GM19467 (cell line): ENCODE measurements at regions not wholly inside any gene's neighbourhood (a gene's known extent, or its start where the extent isn't known, plus 50 kb on each side); places are given as distances from the start of the nearest gene placed in this dataset.

Experiments used
- ATAC-seq: cut with Tn5 transposase; IDR thresholded peaks from one replicate; pipeline ENCODE4 v1.9.1; 2021; ENCODE audit warnings: mild to moderate bottlenecking, moderate library complexity; ENCODE audit not compliant: unreplicated experiment

DNA sequence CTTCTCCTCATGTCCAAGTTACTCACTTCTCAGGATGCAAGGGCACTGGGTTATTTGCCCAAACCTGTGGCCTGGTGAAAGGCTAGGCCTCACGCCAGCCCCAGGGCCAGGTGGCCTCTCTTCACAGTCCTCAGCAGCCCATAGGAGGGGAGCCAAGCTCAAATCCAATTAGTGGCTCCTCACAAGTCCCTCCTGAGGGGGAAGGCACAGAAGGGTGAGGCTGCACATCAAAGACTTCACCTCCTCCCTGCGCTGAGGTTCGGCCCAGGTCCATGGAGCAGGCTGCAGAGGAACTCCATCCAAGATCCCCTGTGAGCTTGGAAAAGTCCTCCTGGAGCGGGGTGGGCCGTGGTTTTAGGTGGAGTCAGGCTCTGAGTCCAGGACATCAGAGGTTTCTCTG lies 320.0 kb downstream of the FOXL1 start:
- no peak for ATAC-seq

DNA sequence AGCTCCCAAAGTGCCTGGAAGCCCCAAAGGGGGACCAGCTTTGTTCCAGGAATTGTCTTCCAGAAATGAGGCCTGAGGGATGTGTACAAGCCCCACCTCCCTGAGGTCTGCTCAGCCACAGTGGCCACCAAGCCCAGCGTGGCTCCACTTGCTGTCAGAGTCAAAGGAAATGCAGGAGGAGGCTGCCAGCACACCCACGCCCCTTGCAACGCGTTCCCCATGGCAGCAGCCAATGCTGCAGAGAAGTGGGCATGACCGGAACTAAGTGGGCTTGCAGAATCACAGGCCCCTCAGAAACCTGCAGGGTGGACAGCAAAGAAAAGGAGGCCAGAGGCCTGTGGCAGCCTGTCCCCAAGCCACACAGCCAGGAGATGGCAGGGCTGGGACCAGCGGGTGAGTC lies 320.8 kb downstream of the FOXL1 start:
- no peak for ATAC-seq

DNA sequence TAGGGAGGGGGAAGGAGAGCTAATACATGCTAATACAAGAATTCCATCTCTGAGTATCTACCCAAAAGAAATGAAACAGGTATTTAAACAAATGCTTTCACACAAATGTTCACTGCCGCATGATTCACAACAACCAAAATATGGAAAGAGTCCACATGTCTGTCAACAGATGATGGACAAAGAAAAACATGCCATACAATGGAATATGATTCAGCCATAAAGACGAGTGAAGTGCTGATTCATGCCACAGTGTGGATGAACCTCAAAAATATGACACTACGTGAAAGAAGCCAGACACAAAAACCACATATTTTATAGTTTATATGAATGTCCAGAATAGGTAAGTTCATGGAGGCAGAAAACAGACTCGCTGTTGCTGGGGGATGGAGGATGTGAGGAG lies 321.4 kb downstream of the FOXL1 start:
- no peak for ATAC-seq

DNA sequence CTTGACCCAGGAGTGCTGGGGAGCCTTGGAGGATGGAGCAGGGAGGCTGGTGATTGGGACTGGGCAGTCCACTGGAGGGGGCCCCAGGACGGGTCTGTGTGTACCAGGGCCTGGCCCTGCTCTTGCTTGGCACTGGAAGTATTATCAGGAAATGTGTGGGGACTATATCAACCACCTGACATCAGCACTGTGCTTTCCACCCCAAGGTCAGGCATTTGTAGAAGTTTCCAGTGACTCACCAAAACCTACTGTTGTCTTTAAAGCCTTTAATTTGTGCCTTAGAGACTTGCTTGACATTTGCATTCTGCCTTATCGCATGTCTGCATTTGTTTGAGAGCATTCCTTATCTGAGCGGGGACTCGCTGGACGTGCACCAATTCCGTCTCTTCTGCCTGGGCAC lies 323.1 kb downstream of the FOXL1 start:
- ATAC-seq: no peak

DNA sequence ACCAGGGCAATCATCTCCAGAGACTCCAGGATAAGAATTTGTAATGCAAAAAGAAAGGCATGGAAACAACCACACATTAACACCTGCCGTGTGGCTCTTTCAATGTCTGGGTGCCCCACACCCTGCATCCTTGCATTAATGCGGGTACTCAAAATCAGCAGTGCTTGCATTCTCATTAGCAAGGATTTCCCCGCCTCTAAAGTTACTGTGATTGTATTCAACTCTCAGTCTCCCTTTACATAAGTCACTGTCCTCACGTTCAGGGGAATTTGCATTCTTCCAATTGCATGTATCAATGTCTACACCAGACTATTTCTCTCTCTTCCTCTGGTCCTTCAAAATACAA lies 324.3 kb downstream of the FOXL1 start:
- ATAC-seq: no peak

DNA sequence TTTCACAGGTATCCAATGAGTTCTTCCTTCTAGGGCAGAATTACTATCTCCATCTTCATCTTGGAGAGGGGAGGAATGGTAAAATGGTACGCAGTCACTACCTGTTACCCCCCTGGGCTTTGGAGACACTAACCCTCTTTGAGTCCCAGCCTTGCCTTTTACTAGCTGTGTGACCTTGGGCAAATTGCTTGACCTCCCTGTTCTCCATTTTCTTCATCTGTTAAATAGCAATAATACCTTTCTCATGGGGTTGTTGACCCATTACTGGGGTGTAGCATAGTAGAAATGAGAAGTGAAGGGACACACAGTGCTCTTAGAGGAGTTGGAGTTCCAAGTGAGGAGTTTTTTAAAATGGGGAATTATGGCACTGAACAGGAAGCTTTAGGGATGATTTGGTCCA lies 324.7 kb downstream of the FOXL1 start:
- no peak for ATAC-seq

DNA sequence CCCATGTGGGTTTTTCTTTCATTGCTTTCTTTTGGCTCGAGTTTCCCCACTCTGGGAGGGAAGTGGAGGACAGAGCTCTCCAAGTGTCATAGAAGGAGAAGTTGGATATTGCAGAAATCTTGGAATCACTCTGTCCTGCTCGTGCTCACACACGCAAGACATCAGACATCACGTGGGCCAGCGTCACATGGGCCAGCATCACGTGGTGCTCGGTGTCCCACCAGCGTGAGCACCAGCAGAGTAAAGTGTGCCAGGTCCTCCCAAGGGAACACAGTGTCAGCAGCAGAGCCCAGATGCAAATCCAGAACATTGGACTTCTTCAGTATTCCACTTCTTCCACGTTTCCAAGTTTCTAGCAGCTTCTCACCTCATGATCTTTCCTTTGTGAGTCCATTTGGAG lies 327.0 kb downstream of the FOXL1 start:
- ATAC-seq: no peak

DNA sequence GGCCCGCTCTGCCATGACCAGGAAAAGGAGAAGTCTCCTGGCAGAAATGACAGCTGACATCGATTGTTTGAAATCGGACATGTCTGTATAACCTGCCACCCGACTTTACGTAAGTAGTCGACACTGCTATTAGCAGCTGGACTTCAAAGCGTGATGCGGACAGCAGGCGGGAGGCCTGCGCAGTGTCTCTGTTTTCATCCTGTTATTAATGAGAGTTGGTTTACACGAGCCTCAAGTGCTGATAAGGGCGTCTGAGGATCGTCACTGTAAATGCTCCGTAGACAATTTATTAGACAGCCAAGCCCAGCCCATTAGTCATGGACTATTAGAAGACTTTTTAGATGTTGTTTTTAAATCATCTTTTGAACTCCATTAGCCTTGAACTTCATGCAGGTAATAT lies 328.3 kb downstream of the FOXL1 start:
- ATAC-seq: no peak

DNA sequence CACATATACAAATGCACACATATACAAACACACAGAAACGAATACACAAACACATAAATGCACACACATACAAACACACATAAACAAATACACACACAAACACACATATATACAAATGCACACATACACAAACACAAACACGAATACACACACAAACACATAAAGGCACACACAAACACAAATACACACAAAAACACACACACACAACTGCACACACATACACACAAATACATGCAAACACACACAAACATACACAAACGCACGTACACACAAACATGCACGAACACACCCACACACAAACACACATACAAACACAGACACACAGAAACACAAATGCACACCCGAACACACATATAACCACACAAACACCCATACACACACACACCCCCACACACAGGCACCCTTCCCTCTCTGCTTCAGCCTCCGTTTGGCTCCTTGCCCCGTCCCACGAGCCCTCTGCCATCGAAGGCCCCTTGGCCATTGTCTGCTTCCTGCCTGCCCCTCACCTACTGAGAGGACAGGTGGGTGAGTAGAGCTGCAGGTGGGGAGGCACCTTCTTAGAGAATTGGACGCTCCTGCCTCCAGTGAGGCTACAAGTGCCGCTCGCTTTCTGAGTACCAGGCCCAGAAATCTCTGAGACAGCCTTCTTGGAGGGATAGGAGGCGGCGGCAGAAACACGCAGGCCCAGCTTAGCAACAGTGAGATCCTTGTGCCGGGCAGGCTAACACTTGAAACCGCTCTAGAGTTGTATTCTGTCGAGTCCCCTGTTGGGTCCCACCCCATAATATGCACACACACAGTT lies 331.2 kb downstream of the FOXL1 start:
- ATAC-seq: no peak

DNA sequence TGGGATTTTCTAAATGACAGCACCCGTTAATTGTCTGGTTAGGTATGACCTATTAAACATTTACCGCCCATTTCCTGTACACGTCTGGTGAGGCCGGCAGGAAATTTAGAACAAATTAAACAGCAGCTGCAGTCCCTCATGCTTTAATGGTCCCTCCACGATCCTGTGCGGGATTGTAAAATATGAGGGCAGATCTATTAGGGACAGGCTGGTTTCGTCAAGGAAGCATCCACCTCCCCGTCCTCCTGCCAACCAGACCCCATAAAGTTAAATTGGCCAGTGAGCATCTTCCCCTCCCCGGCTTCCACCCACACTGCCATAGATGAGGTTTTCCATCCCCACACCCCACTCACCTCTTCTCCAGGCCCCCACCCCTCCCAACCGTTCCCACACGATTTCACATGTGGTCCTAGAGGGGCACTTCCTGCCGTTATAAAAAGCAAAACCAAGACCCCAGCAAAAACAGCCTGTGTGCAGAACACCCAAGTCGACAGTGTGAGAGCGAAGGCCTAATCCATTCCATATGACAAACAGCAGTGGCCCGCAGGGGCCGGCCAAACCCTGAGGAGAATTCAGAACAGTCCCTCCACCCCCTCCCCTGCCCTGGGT lies 331.9 kb downstream of the FOXL1 start:
- no peak for ATAC-seq

DNA sequence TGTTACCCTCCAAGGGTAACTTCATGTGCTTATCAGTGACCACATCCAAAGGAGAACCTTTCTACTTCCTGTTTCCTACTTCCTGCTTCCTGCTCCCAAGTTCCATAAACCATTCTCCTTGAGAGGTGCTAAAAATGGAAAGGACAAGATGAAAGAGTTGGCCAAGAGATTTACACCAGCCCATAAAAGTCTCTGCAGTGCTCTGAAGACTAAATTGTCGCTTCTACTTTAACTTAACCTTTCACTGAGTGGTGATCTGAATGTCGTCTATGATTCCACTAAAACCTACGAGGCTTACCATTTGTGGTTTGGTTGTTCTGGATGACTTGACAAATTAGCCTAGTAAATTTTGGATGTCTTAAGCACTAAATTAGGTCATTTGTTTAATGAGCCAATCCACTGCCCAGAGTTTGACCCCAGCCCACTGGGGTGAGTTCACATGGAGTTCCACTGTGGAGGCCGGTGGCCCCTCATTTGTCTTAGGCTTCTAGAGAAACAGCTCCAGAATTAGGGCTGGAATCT lies 333.1 kb downstream of the FOXL1 start:
- ATAC-seq: no peak

DNA sequence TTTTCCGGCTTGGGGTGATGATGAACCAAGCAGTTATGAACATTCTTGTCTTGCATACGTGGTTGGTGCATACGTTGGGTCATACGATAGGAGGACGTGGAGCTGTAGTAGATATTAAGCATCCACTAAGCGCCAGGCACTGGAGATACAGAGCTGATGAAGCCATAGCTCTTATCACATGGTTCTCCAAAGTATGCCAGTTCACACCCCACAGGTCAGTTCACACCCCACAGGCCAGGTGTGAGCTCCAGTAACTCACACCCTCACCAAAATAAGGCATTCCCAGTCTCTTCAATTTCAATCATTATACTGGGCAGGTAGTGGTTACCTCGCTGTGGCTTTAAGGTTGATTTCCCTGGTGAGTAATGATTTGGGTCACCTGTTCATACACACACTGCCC lies 335.5 kb downstream of the FOXL1 start:
- ATAC-seq: no peak

DNA sequence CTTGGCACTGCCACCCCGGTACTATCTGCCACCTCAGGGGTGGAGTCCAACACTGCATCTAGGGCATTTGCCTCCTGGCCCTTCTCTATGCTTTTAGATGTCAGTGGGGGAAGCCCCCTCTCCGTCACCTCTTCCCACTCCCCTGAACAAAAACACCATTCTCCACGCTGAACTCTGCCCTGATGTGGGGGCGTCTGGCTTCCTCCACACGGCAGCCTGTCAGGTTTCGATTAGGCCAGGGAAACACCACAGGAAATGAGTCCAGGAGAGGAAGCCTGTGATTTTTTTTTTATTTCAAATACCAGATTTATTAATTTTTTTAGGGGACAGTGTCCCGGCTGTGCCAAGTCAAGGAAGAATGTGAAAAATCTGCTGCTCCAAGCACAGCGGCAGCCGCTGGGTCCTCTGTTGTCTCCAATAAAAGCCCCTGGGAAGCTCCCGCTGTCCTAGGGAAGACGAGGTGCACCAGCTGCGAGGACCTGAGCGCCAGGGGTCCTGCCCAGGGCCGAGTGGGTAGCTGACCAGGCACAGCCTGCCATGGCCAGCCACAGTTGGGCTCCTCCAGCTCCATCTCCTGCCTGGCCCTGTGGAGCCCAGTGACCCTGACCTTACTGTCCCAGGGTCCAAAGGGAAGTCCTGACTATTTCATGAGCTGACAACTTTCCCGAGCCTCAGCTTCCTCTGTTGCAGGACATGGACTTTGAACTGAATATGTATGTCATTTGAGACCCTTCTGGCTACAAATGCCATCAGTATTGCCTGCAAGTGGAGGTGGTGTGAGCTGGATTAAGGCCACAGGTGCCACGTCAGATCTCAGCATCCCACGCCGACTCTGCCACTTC lies 336.7 kb downstream of the FOXL1 start:
- no peak for ATAC-seq

DNA sequence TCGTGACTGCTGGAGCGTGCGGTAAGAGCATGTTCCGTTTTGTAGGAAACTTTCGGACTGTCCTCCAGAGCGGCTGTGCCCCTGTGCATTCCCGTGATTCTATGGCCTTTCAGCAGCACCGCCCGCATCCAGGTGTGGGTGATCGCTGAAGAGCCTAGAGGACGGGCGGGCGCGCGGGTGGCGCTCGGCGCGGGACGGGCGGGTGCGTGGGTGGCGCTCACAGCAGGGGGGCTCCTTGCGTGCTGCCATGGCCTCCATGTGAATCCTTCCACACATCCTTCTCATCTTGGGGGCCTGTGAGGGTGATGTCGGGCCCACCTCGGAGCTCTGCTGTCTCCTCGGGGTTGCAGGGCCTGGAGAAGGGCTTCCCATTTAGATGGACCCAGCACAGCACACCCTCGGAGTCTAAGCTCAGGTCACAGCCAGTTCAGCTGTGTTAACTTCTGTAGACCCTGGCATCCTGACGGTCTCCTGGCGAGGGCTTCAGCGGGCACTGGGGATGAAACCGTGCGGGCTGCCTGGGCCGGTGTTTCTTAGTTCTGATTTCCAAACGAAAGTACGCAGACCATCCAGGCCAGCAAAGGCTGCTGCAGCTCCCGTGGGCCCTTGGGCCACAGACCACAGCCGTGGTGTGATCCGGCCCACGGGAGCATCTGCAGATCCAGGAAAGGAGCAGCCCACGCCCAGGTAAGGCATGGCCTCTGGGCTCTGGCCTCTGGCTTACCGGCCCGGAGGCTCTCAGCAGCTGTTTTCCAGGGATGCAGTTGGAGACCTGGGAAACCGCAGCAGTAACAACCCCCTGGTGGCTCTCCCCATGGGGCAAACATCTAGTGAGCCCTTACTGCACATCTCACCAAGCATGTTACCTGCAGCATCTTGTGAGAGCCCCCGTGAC lies 339.4 kb downstream of the FOXL1 start:
- no peak for ATAC-seq

DNA sequence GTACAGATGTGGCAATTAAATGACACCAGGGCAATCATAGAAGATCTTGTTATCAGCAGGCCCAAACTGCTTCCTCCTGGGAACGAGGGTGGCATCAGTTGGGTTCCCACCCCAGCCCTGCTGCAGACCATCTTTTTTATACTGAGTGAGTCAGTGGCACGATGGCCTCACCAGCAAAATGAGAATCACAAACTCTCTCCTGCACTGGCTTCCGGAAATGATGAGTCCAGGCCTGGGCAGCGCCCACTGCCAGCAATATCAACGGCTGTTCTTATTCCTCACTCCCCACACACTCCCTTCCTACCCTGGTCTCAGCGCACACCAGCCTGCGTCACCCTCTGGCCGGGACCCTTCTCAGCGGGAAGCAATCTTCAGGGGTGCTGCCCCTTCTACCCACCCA lies 340.3 kb downstream of the FOXL1 start:
- no peak for ATAC-seq

DNA sequence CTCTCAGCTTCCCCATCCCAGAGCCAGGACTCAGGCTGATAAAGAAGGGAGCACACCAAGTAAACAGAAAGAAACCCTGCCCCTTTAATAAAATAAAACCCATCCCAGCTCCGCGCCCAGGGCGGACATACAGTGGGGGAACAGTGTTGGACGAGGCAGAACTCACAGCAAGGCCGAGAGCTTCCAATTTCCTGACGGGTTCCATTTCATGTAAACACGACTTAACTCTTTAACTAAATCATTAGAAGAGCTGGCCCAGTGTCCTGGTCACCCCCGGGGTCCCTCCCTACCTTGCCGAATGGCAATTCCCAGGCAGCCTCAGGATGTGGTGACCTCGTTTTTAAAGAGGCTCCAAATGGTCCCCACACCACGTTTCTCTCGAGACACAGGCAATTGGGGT lies 340.7 kb downstream of the FOXL1 start:
- no peak for ATAC-seq

DNA sequence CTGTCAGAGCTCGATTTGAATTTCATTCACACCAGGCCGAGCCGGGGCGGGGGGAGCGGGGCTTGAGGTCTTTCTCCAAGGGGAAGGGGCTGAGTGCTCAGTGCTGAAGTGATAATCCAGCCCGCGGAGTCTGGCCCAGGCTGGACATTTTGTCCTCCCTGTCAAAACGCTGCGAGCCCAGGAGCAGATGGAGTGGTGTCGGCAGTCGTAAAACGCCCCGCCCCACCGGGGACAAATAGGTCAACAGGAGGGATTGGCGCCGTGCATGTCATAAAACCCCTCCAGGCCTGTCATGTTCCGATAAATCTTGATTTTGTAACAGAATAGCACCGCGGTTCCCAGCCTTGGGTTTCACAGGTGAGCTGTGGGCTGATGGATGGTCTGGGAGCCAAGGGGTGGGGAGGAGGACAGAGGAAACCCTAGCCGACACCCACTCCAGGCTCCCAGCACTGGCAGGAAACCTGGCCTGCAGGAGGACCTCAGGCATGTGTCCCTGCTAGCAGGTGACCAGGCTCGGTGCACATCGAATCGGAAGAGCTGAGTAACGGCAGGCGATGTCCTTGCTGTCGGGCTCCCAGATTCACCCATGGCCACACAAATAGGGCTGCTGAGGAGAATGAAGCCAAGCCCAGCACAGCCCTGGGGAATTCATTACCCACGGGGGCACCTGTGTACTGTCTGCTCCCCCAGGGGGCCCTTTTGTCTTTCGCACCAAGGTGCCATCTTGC lies 341.4 kb downstream of the FOXL1 start:
- ATAC-seq: no peak

DNA sequence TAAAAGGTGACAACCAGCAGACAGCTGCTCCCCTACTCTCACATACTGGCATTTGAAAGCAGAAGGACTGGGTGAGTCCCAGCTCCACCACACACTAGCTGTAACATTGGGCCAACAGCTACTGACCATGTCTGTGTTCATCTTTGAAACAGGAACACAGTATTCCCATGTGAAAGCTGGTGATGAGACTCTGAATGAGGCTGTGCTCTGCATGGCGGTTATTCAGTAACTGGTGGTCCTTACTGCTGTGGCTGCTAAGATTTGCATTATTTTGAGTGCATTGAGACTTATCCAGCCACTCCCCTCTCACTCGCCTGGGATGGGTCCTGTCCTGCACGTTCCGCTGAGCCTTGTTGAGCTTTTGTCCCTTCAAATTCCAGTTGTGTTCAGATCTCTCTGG lies 342.9 kb downstream of the FOXL1 start:
- ATAC-seq: no peak

DNA sequence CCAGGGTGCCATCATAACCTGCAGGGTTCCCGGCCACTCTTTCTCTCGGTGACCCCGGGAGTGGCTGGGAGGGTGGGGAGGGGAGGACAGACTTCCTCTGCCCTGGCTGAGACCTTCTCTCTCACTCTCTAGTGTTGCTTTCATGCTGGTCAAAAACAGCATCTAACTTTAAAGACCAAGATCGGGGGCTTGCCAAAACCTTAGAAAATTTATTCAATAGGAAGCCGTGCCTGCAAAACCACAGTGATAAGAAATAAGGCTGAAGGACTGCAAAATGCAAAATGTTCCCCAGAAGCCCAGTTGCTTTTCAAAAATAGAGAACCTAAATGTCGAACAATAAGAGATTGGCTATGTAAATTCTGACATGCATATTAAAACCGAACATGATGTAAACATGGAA lies 344.0 kb downstream of the FOXL1 start:
- ATAC-seq: no peak

DNA sequence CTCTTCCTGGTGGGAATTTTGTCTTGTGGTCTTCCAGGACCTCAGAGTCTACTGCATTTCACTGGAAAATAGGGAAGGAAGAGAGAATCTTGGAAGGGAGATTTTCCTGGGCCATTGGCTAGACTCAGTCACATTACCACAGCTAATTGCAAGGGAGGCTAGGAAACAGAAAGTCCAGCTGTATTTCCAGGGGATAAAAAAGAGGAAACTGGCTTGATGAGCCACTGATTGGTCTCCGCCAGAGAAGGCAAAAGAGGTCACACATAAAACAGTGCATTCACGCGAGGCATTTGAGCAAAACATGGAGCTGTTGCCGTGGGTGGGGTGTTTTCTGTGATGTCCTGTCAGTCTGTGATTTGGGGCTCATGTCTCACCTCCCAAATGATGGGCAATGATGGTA lies 345.3 kb downstream of the FOXL1 start:
- ATAC-seq: no peak
